HepG2 (cell line): ENCODE measurements at regions not wholly inside any gene's neighbourhood (a gene's known extent, or its start where the extent isn't known, plus 50 kb on each side); places are given as distances from the start of the nearest gene placed in this dataset.

Experiments
- ATAC-seq: fragments of 200-7000 bp; cut with Tn5 transposase; 3 replicates; pipeline ENCODE4 v1.9.1; 2020; ENCODE audit warnings: mild to moderate bottlenecking, moderate library complexity
- BruUV-seq: library from RNA; stranded (reverse); fragments of 400-500 nt; replicated peaks from 2 replicates; lab custom pipeline; 2021; lab: Mats Ljungman, UMichigan
- CTCF ChIA-PET: fragments of 300-600 bp; formaldehyde crosslinking; extraction: SDS; loops from one replicate; lab custom pipeline; 2021; ENCODE audit warnings: low total read pairs, inconsistent platforms, low intra/inter-chr PET ratio; lab: Yijun Ruan, JAX
- POLR2A ChIA-PET: fragments of 350-600 bp; sonication (Branson Sonifier 250); formaldehyde crosslinking; loops from one replicate; lab custom pipeline; 2020; ENCODE audit warnings: antibody characterized with exemption, inconsistent platforms; lab: Yijun Ruan, JAX
- DNase-seq: peaks from one replicate; pipeline ENCODE4 v3.0.0-alpha.2; 2015; ENCODE audit warnings: low spot score
- FAIRE-seq: peaks from 3 replicates; lab custom pipeline; 2011; peaks lifted over from hg19 to GRCh38; lab: Jason Lieb, UNC
- H2AFZ ChIP-seq: one replicate; pipeline ENCODE4 v1.6.1; 2011; ENCODE audit warnings: low read length, inconsistent platforms
- H3K27ac ChIP-seq: fragments of 300-600 bp; 3 replicates; pipeline ENCODE4 v1.8.0; 2011; ENCODE audit warnings: mixed run types, mild to moderate bottlenecking, mixed read lengths, low read length, inconsistent platforms; ENCODE audit not compliant: insufficient read depth; ENCODE audit errors: extremely low read length
- H3K27me3 ChIP-seq, 2 experiments: fragments of 200-600 bp in 1 of 2; 2 replicates in 1 of 2; 3 replicates in 1 of 2; pipeline versions ENCODE4 v1.6.0 to v1.8.0; 2011; ENCODE audit warnings: low read length in 2 of 2, mild to moderate bottlenecking in 2 of 2, moderate library complexity in 2 of 2, inconsistent platforms in 1 of 2; ENCODE audit not compliant: insufficient read depth in 2 of 2, control insufficient read depth in 1 of 2
- H3K36me3 ChIP-seq, 2 experiments: fragments of 200-600 bp in 1 of 2; replicated peaks in 1 of 2; 2 replicates in 1 of 2; 3 replicates in 1 of 2; pipeline versions ENCODE4 v1.5.1 to v1.8.0; 2011; ENCODE audit warnings: low read length in 2 of 2, inconsistent platforms in 1 of 2; ENCODE audit not compliant: insufficient read depth in 2 of 2, control insufficient read depth in 1 of 2
- H3K4me1 ChIP-seq: 2 replicates; pipeline ENCODE4 v1.5.1; 2012; ENCODE audit warnings: low read length, inconsistent platforms; ENCODE audit not compliant: insufficient read depth
- H3K4me2 ChIP-seq: 2 replicates; pipeline ENCODE4 v1.6.0; 2011; ENCODE audit warnings: low read depth, low read length, inconsistent platforms
- H3K4me3 ChIP-seq, 3 experiments: fragments of 200-600 bp in 1 of 3; sonication (generic), shearing (Covaris generic) in 1 of 3; replicated peaks in 1 of 3; 2 replicates each; pipeline ENCODE4 v1.5.1; 2011 to 2016; ENCODE audit warnings: low read length in 3 of 3, inconsistent platforms in 2 of 3, low read depth in 2 of 3, mild to moderate bottlenecking in 2 of 3, control low read depth in 1 of 3, mixed read lengths in 1 of 3; ENCODE audit not compliant: insufficient read depth in 1 of 3
- H3K79me2 ChIP-seq: one replicate; pipeline ENCODE4 v1.6.1; 2011; ENCODE audit warnings: low read length, inconsistent platforms; ENCODE audit not compliant: insufficient read depth
- H3K9ac ChIP-seq: 2 replicates; pipeline ENCODE4 v1.6.0; 2011; ENCODE audit warnings: mild to moderate bottlenecking, low read depth, low read length, inconsistent platforms; ENCODE audit not compliant: insufficient read depth
- H3K9me3 ChIP-seq: 2 replicates; pipeline ENCODE4 v1.5.1; 2012; ENCODE audit warnings: mild to moderate bottlenecking, low read length
- H4K20me1 ChIP-seq: 2 replicates; pipeline ENCODE4 v1.6.0; 2011; ENCODE audit warnings: inconsistent platforms, mild to moderate bottlenecking, low read length, moderate library complexity; ENCODE audit not compliant: insufficient read depth
- AHR ChIP-seq: IDR thresholded peaks from 2 replicates; pipeline ENCODE4 v1.6.1; 2018; ENCODE audit warnings: missing genetic modification reagents, missing compliant biosample characterization
- LBX2 ChIP-seq: sonication (generic); formaldehyde crosslinking; IDR thresholded peaks from 2 replicates; pipeline ENCODE4 v1.5.0; 2020; ENCODE audit warnings: missing genetic modification reagents, mild to moderate bottlenecking, borderline replicate concordance
- MED8 ChIP-seq: sonication (generic); formaldehyde crosslinking; IDR thresholded peaks from 2 replicates; pipeline ENCODE4 v1.8.1; 2023; ENCODE audit warnings: mild to moderate bottlenecking, missing genetic modification reagents; ENCODE audit not compliant: insufficient replicate concordance
- SP2 ChIP-seq: sonication (generic); formaldehyde crosslinking; IDR thresholded peaks from 2 replicates; pipeline ENCODE4 v1.5.1; 2020; ENCODE audit warnings: mild to moderate bottlenecking, missing genetic modification reagents
- THAP9 ChIP-seq: sonication (generic); formaldehyde crosslinking; IDR thresholded peaks from 2 replicates; pipeline ENCODE4; 2020; ENCODE audit warnings: missing genetic modification reagents, mild to moderate bottlenecking, borderline replicate concordance
- ZNF256 ChIP-seq: sonication (generic); formaldehyde crosslinking; conservative IDR thresholded peaks from 2 replicates; pipeline ENCODE4 v1.4.0; 2020; ENCODE audit warnings: missing genetic modification reagents
- WGBS: methylation state at CpG from one replicate; pipeline ENCODE4 v1.1.6; 2017; ENCODE audit warnings: low lambda C conversion rate; 5-methylcytosine and 5-hydroxymethylcytosine counted together
- in situ Hi-C: cut with HindIII; loops from 2 replicates; pipeline ENCODE4 v1.10.0; 2017; ENCODE audit warnings: low pct_unique_long_range_greater_than_20kb; ENCODE audit not compliant: extremely low pct_ligation_motif_present
- intact Hi-C: fragments of 100-400 bp; cut with micrococcal nuclease; formaldehyde crosslinking; loops from one replicate; pipeline ENCODE4 v1.10.0; 2022; ENCODE audit not compliant: unreplicated experiment

- no peaks in the 10 kb centered on the region for H3K79me2 ChIP-seq
- POLR2A ChIA-PET, result no interaction called here
- intact Hi-C loops (no loop called here), in situ Hi-C loops (no loop called here)
- no peak for DNase-seq
- H3K9ac ChIP-seq, result no peak overlapping the region
- no TSS peak for BruUV-seq
- H4K20me1 ChIP-seq, result no peaks in the 10 kb centered on the region
- no peak for ATAC-seq
- FAIRE-seq, result no peak
- CTCF ChIA-PET, result no interaction called here
- 15% methylated on average over 4 of the region's 4 CpGs for WGBS
- H3K4me2 ChIP-seq, result no peak overlapping the region
- H3K9me3 ChIP-seq, result no peaks in the 10 kb centered on the region; the same call in 1 of the 2 replicates
- no peak overlapping the region for H2AFZ ChIP-seq
- H3K27me3 ChIP-seq, result no peaks in the 10 kb centered on the region
- H3K4me1 ChIP-seq, result no peaks in the 10 kb centered on the region
- no peaks in the 10 kb centered on the region for H3K36me3 ChIP-seq
- TF ChIP-seq LBX2 (CRISPR knock-in tag), result no peak
- no peak for TF ChIP-seq SP2 (CRISPR knock-in tag)
- no peak for TF ChIP-seq AHR (CRISPR knock-in tag)
- TF ChIP-seq MED8 (CRISPR knock-in tag), result no peak
- TF ChIP-seq ZNF256 (CRISPR knock-in tag), result peak; percentile 93
- no peak for TF ChIP-seq THAP9 (CRISPR knock-in tag)
- H3K27ac ChIP-seq, result no peak overlapping the region
- H3K4me3 ChIP-seq, result no peak overlapping the region
Observed at GRCh38 chr18:1884623-1885022, 686.7 kb downstream of the METTL4 start.
